Inflammatory macrophage treated with lipopolysaccharide for 1 hour (primary cell): ENCODE measurements at regions not wholly inside any gene's neighbourhood (a gene's known extent, or its start where the extent isn't known, plus 50 kb on each side); places are given as distances from the start of the nearest gene placed in this dataset.
A peak's percentile ranks its signal among the peaks of the same experiment; 100 is the strongest.

Experiments used
- DNase-seq, 2 donors: peaks; one replicate each; pipeline ENCODE4 v3.0.0-alpha.2; 2020 to 2022

- DNase-seq = no peak
Observed at GRCh38 chr5:173691931-173692330, 75.5 kb upstream of the BOD1 start.

- no peak for DNase-seq
Observed at GRCh38 chr5:173693670-173694069, 77.2 kb upstream of the BOD1 start.

DNA sequence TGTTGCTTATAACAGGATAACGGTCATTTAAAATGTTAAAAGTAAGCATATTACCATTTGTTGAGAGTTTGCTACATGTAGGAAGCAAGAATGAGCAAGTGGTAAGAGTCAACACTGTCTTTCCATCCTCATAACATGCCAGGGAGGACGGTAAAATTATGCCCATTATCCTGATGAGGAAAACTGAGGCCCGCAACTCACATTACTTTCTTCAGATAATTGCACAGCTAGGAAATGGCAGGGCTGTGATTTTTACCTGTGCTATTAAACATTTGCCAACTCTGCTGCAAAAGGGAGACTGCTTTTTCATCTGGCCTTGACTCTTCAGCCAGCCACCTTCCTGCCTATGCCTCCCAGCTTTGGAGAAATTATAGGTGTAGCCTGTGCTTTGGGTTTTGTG, 79.8 kb upstream of the BOD1 start:
- no peak for DNase-seq

DNA sequence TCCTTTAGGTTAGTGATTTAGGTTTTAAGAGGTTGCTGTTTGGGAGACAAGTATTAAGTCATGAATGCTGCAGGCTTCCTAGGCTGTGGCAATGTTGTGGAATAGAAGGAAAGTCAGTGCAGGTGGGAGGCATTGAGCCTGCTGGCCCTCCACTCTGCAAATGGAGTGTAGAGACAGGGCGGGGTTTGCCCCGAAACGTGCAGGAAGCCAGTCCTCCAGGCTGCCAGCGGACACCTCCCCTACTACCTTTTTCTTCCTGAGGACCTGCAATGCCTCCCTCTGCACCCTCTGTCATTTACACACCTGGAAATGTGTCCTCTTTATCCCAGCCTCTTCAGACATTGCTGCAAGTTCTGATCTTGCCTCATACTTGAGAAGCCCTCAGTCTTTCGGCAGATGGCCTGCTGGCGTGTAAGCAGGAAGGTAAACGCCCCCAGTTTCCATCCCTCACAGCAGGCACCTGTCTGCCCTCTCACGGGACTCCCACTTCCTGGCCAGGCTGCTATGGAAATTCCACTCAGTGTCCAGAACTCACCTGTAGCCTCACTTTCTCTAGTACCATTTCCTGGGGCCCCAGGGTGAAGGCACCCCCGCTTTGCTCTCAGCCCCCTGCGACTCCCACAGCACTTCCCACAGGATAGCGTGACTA, 81.6 kb upstream of the BOD1 start:
- DNase-seq = no peak

DNA sequence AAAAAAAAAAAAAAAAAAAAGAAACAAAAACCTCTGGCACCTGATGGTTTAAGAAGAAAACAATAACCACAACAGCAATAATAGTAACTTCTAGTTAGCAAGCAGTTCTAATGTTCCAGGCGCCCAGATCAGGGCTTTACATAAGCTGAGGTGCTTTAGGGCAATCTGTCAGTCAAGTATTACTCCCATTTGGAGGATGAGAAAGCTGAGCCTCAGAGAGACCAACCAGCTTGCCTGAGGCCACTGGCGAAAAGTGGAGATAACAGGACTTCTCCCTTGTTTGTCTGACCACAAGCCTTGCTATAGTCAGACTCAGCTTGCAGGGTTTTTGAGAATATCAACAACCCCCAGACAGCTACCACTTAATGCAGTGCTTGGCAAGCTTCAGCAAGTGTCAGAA, 83.5 kb upstream of the BOD1 start:
- DNase-seq = no peak

DNA sequence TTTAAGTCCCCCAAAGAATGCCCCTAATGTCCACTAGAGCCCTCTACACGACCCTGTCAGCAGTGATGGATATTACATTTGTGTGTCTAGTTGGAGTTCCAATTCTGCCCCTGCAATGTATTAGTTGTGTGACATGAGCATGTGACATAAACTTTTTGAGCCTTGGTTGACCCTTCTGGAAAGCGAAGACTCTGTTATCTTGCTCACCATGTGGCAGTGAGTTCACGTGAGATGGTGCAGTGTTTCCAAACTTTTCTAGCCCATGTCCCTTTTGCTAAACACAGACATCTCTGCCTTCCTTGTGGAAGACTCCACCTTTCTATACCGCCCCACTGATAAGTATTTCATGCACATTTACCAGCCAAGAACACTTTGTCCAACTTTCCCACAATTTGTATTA, 87.0 kb upstream of the BOD1 start:
- no peak for DNase-seq

GRCh38 chr5:173704615-173705511, 88.4 kb upstream of the BOD1 start:
- DNase-seq = no peak

GRCh38 chr5:173705512-173706044, 89.1 kb upstream of the BOD1 start:
- no peak for DNase-seq

GRCh38 chr5:173706700-173707099, 90.2 kb upstream of the BOD1 start:
- DNase-seq = no peak

DNA sequence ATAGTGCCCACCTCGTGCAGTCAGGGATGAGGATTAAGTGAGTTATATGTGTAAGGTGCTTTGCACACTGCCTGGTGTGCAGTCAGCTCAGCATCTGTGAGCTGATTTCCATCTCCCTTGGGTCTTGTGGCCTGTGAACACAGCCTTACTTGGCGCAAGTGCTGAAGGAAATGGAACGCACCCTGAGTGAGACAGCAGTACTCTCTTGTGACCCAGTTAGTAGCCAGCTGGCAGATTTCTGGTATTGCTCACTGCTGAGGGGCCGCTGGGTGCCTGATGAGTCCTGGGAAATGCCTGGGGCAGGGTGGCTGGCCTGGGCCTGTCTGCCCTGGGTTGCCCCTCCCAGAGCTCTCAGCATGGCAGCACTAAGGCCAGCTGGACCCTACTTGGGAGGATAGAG, 90.9 kb upstream of the BOD1 start:
- no peak for DNase-seq

DNA sequence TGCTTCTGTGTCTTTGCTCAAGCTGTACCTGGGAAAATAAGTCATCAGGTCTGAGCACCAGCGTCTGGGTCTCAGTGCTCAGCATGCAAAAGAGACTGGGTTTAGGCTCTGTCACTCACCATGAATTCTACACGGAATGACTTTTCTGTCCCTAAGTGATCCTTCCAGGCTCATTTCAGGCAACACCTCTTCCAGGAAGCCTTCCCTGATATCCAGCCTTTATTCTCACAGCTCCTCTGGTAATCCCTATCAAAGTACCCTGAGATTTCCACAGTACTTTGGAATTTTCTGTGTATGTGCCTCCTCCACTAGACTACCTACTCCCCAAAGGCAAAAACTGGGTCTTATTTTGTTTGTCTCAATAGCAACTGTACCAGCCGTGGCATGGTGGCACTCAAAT, 92.7 kb upstream of the BOD1 start:
- no peak for DNase-seq

DNA sequence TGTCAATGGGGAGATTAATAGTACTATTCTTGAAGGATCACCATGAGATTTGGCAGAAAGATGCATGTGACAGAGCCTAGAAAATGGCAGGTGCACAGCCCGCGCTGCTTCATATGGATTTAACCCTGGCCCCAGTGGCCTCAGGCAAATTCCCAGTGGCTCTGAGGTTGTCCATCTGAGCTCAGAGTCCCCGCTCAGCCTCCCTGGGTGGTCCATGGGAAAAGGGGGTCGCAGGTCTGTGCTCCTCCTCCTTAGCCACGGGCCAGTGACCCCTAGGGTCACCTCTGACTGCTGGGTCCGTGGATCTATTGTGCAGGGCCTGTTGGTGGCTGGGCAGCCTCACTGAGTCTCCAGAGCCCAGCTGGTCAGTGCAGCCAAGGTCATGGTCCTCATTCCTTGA, 93.3 kb upstream of the BOD1 start:
- no peak for DNase-seq

- no peak for DNase-seq
Observed at GRCh38 chr5:173710528-173710927, 94.1 kb upstream of the BOD1 start.

- no peak for DNase-seq
Observed at GRCh38 chr5:173711466-173711865, 95.0 kb upstream of the BOD1 start.

DNA sequence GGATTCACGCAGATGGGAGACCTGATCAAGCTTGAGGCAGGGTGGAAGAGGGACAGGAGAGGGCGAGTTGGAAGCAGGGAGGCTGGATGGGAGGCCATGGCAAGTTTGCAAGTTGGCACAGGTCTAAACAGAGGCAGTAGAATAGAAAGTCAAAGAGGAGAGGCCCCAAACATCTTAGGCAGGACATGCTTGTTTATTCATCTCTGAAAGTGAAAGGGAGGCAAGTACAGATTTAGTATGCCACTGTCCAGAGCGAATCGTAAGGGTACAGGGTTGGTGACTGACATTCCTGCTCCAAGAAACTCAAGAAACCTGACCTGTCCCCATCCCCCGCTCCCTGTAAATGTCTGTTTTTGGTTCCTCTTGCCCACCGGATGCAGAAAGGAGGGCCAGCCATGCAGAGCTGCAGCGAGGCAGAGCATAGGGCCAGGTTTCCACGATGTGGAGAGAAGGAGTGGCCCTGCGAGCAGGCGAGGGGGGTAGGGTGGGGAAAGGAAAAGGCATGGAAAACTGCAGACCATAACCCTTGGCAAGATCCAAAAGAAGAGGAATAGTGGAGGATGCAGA, 96.2 kb upstream of the BOD1 start:
- DNase-seq = no peak

- peak; percentile 88 to 94 for DNase-seq
Observed at GRCh38 chr5:173714551-173715428, 98.3 kb upstream of the BOD1 start.

- no peak for DNase-seq
Observed at GRCh38 chr5:173715607-173716006, 99.2 kb upstream of the BOD1 start.

GRCh38 chr5:173716058-173716682, 99.7 kb upstream of the BOD1 start:
- DNase-seq = no peak

DNA sequence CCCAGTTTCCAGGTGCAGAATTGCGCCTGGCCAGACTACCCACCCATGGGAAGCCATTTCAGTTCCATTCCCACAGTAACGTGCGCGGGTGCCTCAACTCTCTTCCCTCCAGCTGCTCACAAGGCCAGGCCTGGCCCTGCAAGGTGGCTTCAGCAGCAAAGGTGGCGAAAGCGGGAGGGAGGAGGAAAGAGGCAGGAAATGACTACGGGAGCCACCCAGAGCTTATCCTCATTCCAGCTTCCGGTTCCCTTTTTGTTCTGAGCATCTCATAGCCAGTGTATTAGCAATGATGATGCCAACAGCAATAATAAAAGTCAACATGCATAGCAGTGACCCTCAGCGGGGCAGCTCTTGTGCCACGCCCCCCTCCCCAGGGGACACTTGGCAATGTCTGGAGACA, 101.5 kb upstream of the BOD1 start:
- DNase-seq = peak; percentile 43 to 58

- DNase-seq = no peak
Observed at GRCh38 chr5:173718469-173718868, 102.0 kb upstream of the BOD1 start.

GRCh38 chr5:173719731-173720082, 103.3 kb upstream of the BOD1 start:
- DNase-seq = no peak

DNA sequence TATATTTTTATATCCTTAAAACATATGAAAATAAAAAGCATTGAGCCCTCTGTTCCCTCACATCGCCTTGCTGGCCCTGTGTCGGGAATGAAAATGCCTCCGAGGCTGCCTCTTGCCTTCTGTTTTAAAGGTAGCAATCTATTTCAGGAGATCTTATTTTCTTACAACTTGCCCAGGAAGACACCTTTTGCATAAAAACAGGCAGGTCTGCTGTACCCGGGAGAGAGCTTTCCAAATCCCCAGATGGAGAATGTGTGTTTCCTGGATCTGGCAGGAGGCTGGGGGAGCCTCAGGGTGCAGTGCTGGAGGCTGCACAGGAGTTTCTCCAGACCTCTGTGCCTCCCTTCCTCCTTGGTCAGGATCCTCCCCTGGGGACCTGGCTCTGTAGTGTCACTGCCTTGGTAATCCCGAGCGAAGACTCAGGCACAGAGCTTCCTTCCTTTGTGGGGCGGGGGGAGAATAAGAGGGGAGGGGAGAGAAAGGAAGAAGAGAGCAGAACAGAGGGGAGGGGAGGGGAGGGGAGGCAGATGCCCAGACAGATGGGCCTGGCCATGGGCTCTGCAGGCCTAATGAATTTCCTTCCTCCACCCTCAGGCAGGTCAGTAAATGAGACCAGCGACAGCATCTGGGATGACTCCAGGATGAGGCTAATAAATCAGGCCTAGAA, 104.0 kb upstream of the BOD1 start:
- no peak for DNase-seq
